DND-41 (cell line): ENCODE measurements at regions not wholly inside any gene's neighbourhood (a gene's known extent, or its start where the extent isn't known, plus 50 kb on each side); places are given as distances from the start of the nearest gene placed in this dataset.

ENCODE experiments used
- ATAC-seq: fragments of 200-7000 bp; cut with Tn5 transposase; 3 replicates; pipeline ENCODE4 v1.9.1; 2021; ENCODE audit warnings: low read depth; ENCODE audit not compliant: insufficient read depth
- DNase-seq: peaks from one replicate; pipeline ENCODE4 v3.0.0-alpha.2; 2020
- H2AFZ ChIP-seq: 2 replicates; pipeline ENCODE4 v1.6.0; 2012; ENCODE audit warnings: low read depth, low read length
- H3K27ac ChIP-seq: 2 replicates; pipeline ENCODE4 v1.5.1; 2012; ENCODE audit warnings: low read length, inconsistent platforms
- H3K27me3 ChIP-seq: fragments of 200-600 bp; sonication (generic); 2 replicates; pipeline ENCODE4 v1.6.0; 2012; ENCODE audit warnings: low read length, mild to moderate bottlenecking, inconsistent platforms; ENCODE audit not compliant: insufficient read depth, poor library complexity
- H3K36me3 ChIP-seq: 2 replicates; pipeline ENCODE4 v1.5.1; 2012; ENCODE audit warnings: low read length, inconsistent platforms; ENCODE audit not compliant: insufficient read depth
- H3K4me1 ChIP-seq: 2 replicates; pipeline ENCODE4 v1.5.1; 2012; ENCODE audit warnings: mild to moderate bottlenecking, low read length; ENCODE audit not compliant: insufficient read depth
- H3K4me2 ChIP-seq: 2 replicates; pipeline ENCODE4 v1.6.0; 2012; ENCODE audit warnings: mild to moderate bottlenecking, moderate library complexity, low read length, inconsistent platforms; ENCODE audit not compliant: insufficient read depth
- H3K4me3 ChIP-seq, 2 experiments: fragments of 200-600 bp in 1 of 2; shearing (Covaris generic) in 1 of 2; 2 replicates each; pipeline ENCODE4 v1.5.1; 2012 to 2016; ENCODE audit warnings: inconsistent platforms in 2 of 2, low read length in 2 of 2, mild to moderate bottlenecking in 2 of 2, low read depth in 1 of 2, moderate library complexity in 1 of 2
- H3K79me2 ChIP-seq: 2 replicates; pipeline ENCODE4 v1.6.0; 2012; ENCODE audit warnings: low read length, inconsistent platforms; ENCODE audit not compliant: insufficient read depth
- H3K9ac ChIP-seq: 2 replicates; pipeline ENCODE4 v1.6.0; 2012; ENCODE audit warnings: low read depth, mild to moderate bottlenecking, inconsistent platforms, low read length, moderate library complexity
- H3K9me3 ChIP-seq: 2 replicates; pipeline ENCODE4 v1.5.1; 2012; ENCODE audit warnings: low read length, moderate library complexity, mild to moderate bottlenecking, inconsistent platforms; ENCODE audit not compliant: insufficient read depth, severe bottlenecking
- H4K20me1 ChIP-seq: 2 replicates; pipeline ENCODE4 v1.6.0; 2012; ENCODE audit warnings: low read length; ENCODE audit not compliant: insufficient read depth
- EZH2 ChIP-seq: IDR thresholded peaks from 3 replicates; pipeline ENCODE4 v1.6.1; 2012; ENCODE audit warnings: borderline replicate concordance, low read depth, mild to moderate bottlenecking, moderate library complexity, low read length, inconsistent platforms; ENCODE audit not compliant: severe bottlenecking
- TF ChIP-seq, protein P1 (sequence below): IDR thresholded peaks from 2 replicates; pipeline ENCODE4 v1.5.1; 2012; ENCODE audit warnings: borderline replicate concordance, low read length, moderate library complexity, mild to moderate bottlenecking; ENCODE audit not compliant: poor library complexity, severe bottlenecking; ENCODE audit errors: extremely low read depth

DNA sequence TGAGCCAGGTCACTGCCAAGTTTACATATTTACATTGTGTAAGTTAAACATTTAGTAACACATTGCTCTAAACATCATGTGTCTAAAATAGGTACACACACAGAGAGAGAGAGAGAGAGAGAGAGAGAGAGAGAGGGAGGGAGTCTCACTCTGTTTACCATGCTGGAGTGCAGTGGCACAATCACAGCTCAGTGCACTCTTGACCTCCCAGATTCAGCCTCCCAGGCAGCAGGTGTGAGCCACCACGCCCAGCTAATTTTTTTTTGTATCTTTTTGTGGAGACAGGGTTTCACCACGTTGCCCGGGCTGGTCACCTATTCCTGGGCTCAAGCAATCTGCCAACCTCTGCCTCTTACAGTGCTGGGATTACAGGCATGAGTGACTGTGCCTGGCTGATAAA is 1045.3 kb downstream of the TLE1 start:
- H2AFZ ChIP-seq, result no peak overlapping the region
- no peak overlapping the region for H3K27ac ChIP-seq
- H3K9me3 ChIP-seq, result no peaks in the 10 kb centered on the region
- no peaks in the 10 kb centered on the region for H4K20me1 ChIP-seq
- H3K4me2 ChIP-seq, result no peak overlapping the region
- H3K4me3 ChIP-seq, result no peak overlapping the region
- no peak overlapping the region for H3K9ac ChIP-seq
- DNase-seq (no peak), ATAC-seq (no peak)
- H3K27me3 ChIP-seq, result no peaks in the 10 kb centered on the region
- no peaks in the 10 kb centered on the region for H3K79me2 ChIP-seq
- H3K36me3 ChIP-seq, result no peaks in the 10 kb centered on the region
- H3K4me1 ChIP-seq, result no peaks in the 10 kb centered on the region
- TF ChIP-seq, protein P1, sequence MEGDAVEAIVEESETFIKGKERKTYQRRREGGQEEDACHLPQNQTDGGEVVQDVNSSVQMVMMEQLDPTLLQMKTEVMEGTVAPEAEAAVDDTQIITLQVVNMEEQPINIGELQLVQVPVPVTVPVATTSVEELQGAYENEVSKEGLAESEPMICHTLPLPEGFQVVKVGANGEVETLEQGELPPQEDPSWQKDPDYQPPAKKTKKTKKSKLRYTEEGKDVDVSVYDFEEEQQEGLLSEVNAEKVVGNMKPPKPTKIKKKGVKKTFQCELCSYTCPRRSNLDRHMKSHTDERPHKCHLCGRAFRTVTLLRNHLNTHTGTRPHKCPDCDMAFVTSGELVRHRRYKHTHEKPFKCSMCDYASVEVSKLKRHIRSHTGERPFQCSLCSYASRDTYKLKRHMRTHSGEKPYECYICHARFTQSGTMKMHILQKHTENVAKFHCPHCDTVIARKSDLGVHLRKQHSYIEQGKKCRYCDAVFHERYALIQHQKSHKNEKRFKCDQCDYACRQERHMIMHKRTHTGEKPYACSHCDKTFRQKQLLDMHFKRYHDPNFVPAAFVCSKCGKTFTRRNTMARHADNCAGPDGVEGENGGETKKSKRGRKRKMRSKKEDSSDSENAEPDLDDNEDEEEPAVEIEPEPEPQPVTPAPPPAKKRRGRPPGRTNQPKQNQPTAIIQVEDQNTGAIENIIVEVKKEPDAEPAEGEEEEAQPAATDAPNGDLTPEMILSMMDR, result no peak
- no peak for TF ChIP-seq EZH2

DNA sequence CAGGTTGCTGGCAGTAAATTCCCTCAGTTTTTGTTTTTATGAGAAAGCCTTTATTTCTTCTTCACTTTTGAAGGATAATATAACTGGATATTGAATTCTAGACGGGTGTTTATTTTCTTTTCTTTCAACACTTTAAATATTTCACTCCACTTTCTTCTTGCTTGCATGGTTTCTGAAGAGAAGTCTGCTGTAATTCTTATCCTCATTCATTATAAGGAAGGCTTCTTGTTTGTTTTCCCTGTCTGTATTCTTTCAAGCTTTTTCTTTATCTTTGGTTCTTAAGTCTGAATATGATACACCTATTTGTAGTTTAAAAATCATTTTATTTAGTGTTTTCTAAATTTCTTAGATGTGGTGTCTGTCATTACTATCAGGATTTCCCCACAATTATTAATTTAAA is 1054.3 kb downstream of the TLE1 start:
- no peaks in the 10 kb centered on the region for H3K36me3 ChIP-seq
- H3K4me2 ChIP-seq, result no peak overlapping the region
- no peak overlapping the region for H2AFZ ChIP-seq
- H3K4me3 ChIP-seq, result no peak overlapping the region
- DNase-seq (no peak), ATAC-seq (no peak)
- no peaks in the 10 kb centered on the region for H3K9me3 ChIP-seq
- TF ChIP-seq, protein P1, result no peak
- TF ChIP-seq EZH2, result no peak
- H3K9ac ChIP-seq, result no peak overlapping the region
- H3K27ac ChIP-seq, result no peak overlapping the region
- H3K79me2 ChIP-seq, result no peaks in the 10 kb centered on the region
- no peaks in the 10 kb centered on the region for H4K20me1 ChIP-seq
- H3K4me1 ChIP-seq, result no peaks in the 10 kb centered on the region
- H3K27me3 ChIP-seq, result no peaks in the 10 kb centered on the region

DNA sequence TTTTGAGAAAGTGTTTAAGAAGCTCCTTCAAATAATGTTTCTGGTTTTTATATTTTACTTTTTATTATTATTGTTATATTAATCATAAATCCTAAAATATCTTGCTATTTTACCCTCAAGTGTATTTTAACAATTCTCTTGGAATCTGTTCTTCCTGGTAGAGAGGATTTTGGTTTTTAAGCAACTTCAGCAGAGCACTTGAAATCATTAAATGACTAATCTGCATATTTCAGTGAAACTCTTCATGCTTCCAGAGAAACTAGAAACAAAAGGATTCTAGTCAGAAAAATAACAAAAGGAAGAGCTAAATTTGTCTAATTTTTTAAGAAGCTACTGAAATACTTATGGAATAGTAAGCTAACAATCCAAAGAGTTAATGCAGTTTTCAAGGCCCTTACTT is 1057.3 kb downstream of the TLE1 start:
- TF ChIP-seq EZH2, result no peak
- TF ChIP-seq, protein P1, result no peak
- Histone ChIP-seq H3K79me2 (no peaks in the 10 kb centered on the region), H3K36me3 (no peaks in the 10 kb centered on the region), H3K4me2 (no peak overlapping the region), H2AFZ (no peak overlapping the region), H3K27me3 (no peaks in the 10 kb centered on the region), H3K27ac (no peak overlapping the region), H3K4me3 (no peak overlapping the region), H3K9ac (no peak overlapping the region), H3K9me3 (no peaks in the 10 kb centered on the region), H3K4me1 (no peaks in the 10 kb centered on the region), H4K20me1 (no peaks in the 10 kb centered on the region)
- DNase-seq, result no peak
- ATAC-seq, result no peak

DNA sequence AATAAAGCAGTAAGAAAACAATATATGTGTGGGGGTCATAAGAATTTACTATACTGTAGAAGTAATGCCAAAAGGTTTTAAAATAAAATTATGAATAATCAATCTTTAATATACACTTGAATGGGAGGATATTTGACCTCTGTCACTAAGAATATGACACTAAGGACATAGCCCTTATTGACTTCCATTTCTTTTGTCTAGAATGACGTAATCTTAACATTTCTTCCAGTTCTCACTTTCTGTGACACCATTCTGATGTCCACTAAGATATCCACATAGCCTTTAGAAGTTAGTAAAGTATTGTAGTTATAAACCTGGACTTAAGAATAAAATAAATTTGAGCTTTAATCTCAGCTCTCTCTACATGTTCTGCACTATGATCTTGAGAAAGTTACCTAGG is 1050.7 kb downstream of the TLE4 start:
- no peak for TF ChIP-seq EZH2
- TF ChIP-seq, protein P1, result no peak
- H3K27ac ChIP-seq, result no peak overlapping the region
- DNase-seq, result no peak

More for the DNA sequence above, 1050.7 kb downstream of the TLE4 start:
- H3K4me3 ChIP-seq, result no peak overlapping the region
- H3K36me3 ChIP-seq, result no peaks in the 10 kb centered on the region
- no peak for ATAC-seq
- no peak overlapping the region for H3K4me2 ChIP-seq
- no peaks in the 10 kb centered on the region for H3K9me3 ChIP-seq
- H4K20me1 ChIP-seq, result no peaks in the 10 kb centered on the region
- H3K79me2 ChIP-seq, result no peaks in the 10 kb centered on the region
- H3K9ac ChIP-seq, result no peak overlapping the region
- no peaks in the 10 kb centered on the region for H3K27me3 ChIP-seq
- H3K4me1 ChIP-seq, result no peaks in the 10 kb centered on the region
- no peak overlapping the region for H2AFZ ChIP-seq
